ENCODE measurements at regions not wholly inside any gene's neighbourhood (a gene's known extent, or its start where the extent isn't known, plus 50 kb on each side); places are given as distances from the start of the nearest gene placed in this dataset.

DNA sequence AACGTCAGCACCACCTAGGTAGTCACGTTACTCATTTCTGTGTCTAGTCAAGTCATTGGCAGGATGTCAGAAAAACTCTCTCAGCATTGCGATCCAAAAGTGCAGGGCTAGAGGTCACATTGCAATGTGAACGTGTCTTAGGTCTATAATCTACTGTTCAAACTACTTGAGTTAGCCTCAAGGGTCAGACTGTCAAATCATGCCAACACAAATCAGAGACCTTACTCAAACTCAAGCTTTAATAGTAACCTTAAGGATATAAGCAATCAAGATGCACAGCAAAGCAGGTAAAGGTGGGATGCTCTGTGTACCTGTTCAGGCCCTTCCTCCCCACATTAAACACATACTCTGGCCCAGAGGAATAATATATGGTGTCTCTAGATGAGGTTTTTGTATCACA, 114.4 kb upstream of the NOCT start:
- no peak for TF ChIP-seq CTCF (conservative IDR thresholded peaks at IDR 0.05)
- no peaks in the 10 kb centered on the region for H3K36me3 Mint-ChIP-seq
- DNase-seq (ENCODE audit: extremely low spot score, unreplicated experiment) = no peak
- no peaks in the 10 kb centered on the region for H3K9me3 Mint-ChIP-seq
- no peak overlapping the region for H3K27ac Mint-ChIP-seq
- no peaks in the 10 kb centered on the region for H3K4me1 Mint-ChIP-seq (ENCODE audit: unreplicated experiment)
- no peaks in the 10 kb centered on the region for H3K27me3 Mint-ChIP-seq
- no peak overlapping the region for H3K4me3 Mint-ChIP-seq

DNA sequence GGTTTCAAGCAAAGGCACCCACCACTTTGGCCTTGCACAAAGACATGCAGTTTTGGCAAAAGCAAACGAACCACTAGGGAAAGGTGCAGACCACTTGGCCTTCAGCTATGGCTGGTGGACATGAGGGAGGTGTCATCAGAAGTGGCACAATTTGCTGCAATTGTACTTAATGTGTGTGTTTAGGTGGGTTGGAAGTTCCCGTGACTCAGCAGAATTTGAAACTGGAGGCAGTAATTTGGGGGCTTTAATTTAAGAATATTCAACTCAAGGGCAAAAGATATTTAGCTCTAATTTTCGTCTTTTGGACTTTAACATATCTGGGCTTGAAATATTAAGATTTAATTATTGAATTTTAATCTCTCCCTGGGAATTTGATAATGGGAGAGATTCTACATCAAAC, 115.6 kb upstream of the NOCT start:
- Mint-ChIP-seq H3K9me3 (no peaks in the 10 kb centered on the region), H3K4me1 (ENCODE audit: unreplicated experiment) (no peaks in the 10 kb centered on the region), H3K27me3 (no peaks in the 10 kb centered on the region), H3K27ac (no peak overlapping the region), H3K4me3 (no peak overlapping the region), H3K36me3 (no peaks in the 10 kb centered on the region)
- no peak for TF ChIP-seq CTCF (conservative IDR thresholded peaks at IDR 0.05)
- no peak for DNase-seq (ENCODE audit: extremely low spot score, unreplicated experiment)

DNA sequence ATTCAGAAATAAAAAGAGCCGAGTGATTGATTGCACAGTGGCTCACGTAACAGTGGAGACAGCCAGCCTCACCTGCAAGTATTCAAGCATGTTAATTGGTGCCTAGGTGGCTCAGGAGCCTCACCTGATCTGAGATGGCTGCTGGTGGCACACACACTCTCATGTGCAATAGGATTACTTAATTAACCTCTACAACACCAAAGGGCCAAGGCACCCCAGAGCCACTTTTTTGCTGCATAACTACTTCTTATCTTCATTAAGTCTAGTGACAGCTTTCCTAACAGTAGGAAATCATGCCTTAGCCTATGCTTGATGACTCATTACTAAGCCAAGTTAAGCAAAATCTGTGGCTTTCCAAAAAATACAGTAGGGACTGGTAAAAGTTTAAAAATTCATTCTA, 117.3 kb upstream of the NOCT start:
- peak overlapping the region; percentile 78 for H3K27ac Mint-ChIP-seq
- H3K4me3 Mint-ChIP-seq = no peak overlapping the region
- H3K4me1 Mint-ChIP-seq (ENCODE audit: unreplicated experiment) = no peaks in the 10 kb centered on the region
- no peak for DNase-seq (ENCODE audit: extremely low spot score, unreplicated experiment)
- no peaks in the 10 kb centered on the region for H3K9me3 Mint-ChIP-seq
- H3K36me3 Mint-ChIP-seq = no peaks in the 10 kb centered on the region
- no peaks in the 10 kb centered on the region for H3K27me3 Mint-ChIP-seq
- TF ChIP-seq CTCF (conservative IDR thresholded peaks at IDR 0.05) = no peak

GRCh38 chr4:138897811-138898226, 117.8 kb upstream of the NOCT start:
- no peaks in the 10 kb centered on the region for H3K4me1 Mint-ChIP-seq (ENCODE audit: unreplicated experiment)
- peak overlapping the region; percentile 78 for H3K27ac Mint-ChIP-seq

GRCh38 chr4:138894709-138895108, 120.9 kb upstream of the NOCT start:
- no peak overlapping the region for H3K4me3 Mint-ChIP-seq
- no peak for DNase-seq (ENCODE audit: extremely low spot score, unreplicated experiment)
- H3K36me3 Mint-ChIP-seq = no peaks in the 10 kb centered on the region
- no peak overlapping the region for H3K27ac Mint-ChIP-seq
- peaks cover 19% of the 10 kb centered on the region for H3K4me1 Mint-ChIP-seq (ENCODE audit: unreplicated experiment)
- no peaks in the 10 kb centered on the region for H3K27me3 Mint-ChIP-seq
- no peaks in the 10 kb centered on the region for H3K9me3 Mint-ChIP-seq
- no peak for TF ChIP-seq CTCF (conservative IDR thresholded peaks at IDR 0.05)

More at GRCh38 chr4:138897811-138898226, 117.8 kb upstream of the NOCT start:
- no peaks in the 10 kb centered on the region for H3K36me3 Mint-ChIP-seq
- no peak for DNase-seq (ENCODE audit: extremely low spot score, unreplicated experiment)
- H3K9me3 Mint-ChIP-seq = no peaks in the 10 kb centered on the region
- no peak for TF ChIP-seq CTCF (conservative IDR thresholded peaks at IDR 0.05)
- H3K27me3 Mint-ChIP-seq = no peaks in the 10 kb centered on the region
- peak overlapping the region; percentile 52 for H3K4me3 Mint-ChIP-seq

DNA sequence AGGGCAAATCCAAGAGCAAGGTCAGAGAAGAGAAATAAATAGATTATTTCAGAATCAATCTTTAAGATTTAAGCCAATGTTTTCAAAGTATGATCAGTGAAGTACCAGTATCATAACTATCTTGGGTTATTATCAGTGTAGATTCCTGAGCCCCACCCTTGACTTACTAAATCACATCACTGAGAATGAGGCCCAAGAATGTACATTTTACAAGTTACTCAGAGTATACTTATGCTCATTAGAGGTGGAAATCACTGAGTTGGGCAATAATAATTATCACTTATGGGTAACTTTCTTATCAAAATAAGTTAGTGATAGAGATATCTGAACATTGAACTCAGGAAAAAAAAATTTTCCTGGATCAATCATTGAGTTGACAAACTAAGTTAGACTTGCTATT, 121.6 kb upstream of the NOCT start:
- H3K27me3 Mint-ChIP-seq = no peaks in the 10 kb centered on the region
- H3K4me1 Mint-ChIP-seq (ENCODE audit: unreplicated experiment) = peaks cover 26% of the 10 kb centered on the region
- no peaks in the 10 kb centered on the region for H3K9me3 Mint-ChIP-seq
- no peak overlapping the region for H3K4me3 Mint-ChIP-seq
- TF ChIP-seq CTCF (conservative IDR thresholded peaks at IDR 0.05) = no peak
- H3K36me3 Mint-ChIP-seq = no peaks in the 10 kb centered on the region
- no peak overlapping the region for H3K27ac Mint-ChIP-seq
- DNase-seq (ENCODE audit: extremely low spot score, unreplicated experiment) = no peak

Data from type B pancreatic cell (in vitro differentiated cells).